K562 (cell line): ENCODE measurements at regions not wholly inside any gene's neighbourhood (a gene's known extent, or its start where the extent isn't known, plus 50 kb on each side); places are given as distances from the start of the nearest gene placed in this dataset.

ENCODE experiments used
- CHD2 ChIP-seq: IDR thresholded peaks from 2 replicates; pipeline ENCODE4 v1.6.1; 2011; ENCODE audit warnings: low read depth, low read length
- CREB1 ChIP-seq, 2 experiments: sonication (generic) in 1 of 2; formaldehyde crosslinking in 1 of 2; IDR thresholded peaks; 2 replicates each; pipeline versions ENCODE4 v1.6.1 to v1.8.0; 2012 to 2022; ENCODE audit warnings: inconsistent platforms in 1 of 2, mild to moderate bottlenecking in 1 of 2, missing genetic modification reagents in 1 of 2, moderate library complexity in 1 of 2
- CREBBP ChIP-seq: IDR thresholded peaks from one replicate; pipeline ENCODE4 v1.6.1; 2012; ENCODE audit warnings: low read depth, mild to moderate bottlenecking, control low read depth, inconsistent platforms, low read length
- ESRRA ChIP-seq: fragments of 450-650 bp; IDR thresholded peaks from 2 replicates; pipeline ENCODE4 v1.6.1; 2014; ENCODE audit warnings: low read depth, mild to moderate bottlenecking, moderate library complexity, borderline replicate concordance
- FOXM1 ChIP-seq, 2 experiments: fragments of 450-650 bp in 1 of 2; sonication (generic) in 1 of 2; formaldehyde crosslinking in 1 of 2; IDR thresholded peaks; 2 replicates each; pipeline versions ENCODE4 v1.6.1 to v1.9.0; 2017 to 2022; ENCODE audit warnings: low read depth in 2 of 2, mild to moderate bottlenecking in 2 of 2, missing genetic modification reagents in 1 of 2, moderate library complexity in 1 of 2
- GATA2 ChIP-seq: sonication (generic); formaldehyde crosslinking; IDR thresholded peaks from 2 replicates; pipeline ENCODE4 v1.4.0; 2020; ENCODE audit warnings: mild to moderate bottlenecking, missing genetic modification reagents
- KAT8 ChIP-seq: fragments of 450-650 bp; IDR thresholded peaks from 2 replicates; pipeline ENCODE4 v1.6.1; 2016; ENCODE audit warnings: low read depth, mild to moderate bottlenecking
- NBN ChIP-seq: fragments of 450-650 bp; IDR thresholded peaks from 2 replicates; pipeline ENCODE4 v1.6.1; 2016; ENCODE audit warnings: low read depth, mild to moderate bottlenecking
- NRF1 ChIP-seq, 2 experiments: fragments of 450-650 bp; IDR thresholded peaks in 1 of 2; conservative IDR thresholded peaks in 1 of 2; 2 replicates each; pipeline ENCODE4 v1.6.1; 2014; ENCODE audit warnings: mild to moderate bottlenecking in 2 of 2
- SRF ChIP-seq, 2 experiments: fragments of 250-450, 450-650 bp in 1 of 2; sonication (Bioruptor Pico) in 1 of 2; sonication (generic) in 1 of 2; formaldehyde crosslinking; IDR thresholded peaks; 2 replicates each; pipeline versions ENCODE4 v1.5.0 to v1.5.1; 2020 to 2022; ENCODE audit warnings: mild to moderate bottlenecking in 1 of 2, missing genetic modification reagents in 1 of 2
- ZNF3 ChIP-seq: fragments of 250-450 bp; sonication (Bioruptor Pico); IDR thresholded peaks from 2 replicates; pipeline ENCODE4 v1.5.0; 2021; ENCODE audit warnings: mild to moderate bottlenecking, moderate library complexity
- TF ChIP-seq, protein P1 (sequence below), 2 experiments: fragments of 450-650 bp in 1 of 2; sonication (generic) in 1 of 2; formaldehyde crosslinking; conservative IDR thresholded peaks; 2 replicates each; pipeline versions ENCODE4 v1.4.0 to v1.8.1; 2020 to 2022; ENCODE audit warnings: mild to moderate bottlenecking in 1 of 2, missing genetic modification reagents in 1 of 2
- TF ChIP-seq, protein P2 (sequence below), 3 experiments: IDR thresholded peaks in 2 of 3; conservative IDR thresholded peaks in 1 of 3; 2 replicates each; pipeline ENCODE4 v1.5.1; 2011 to 2012; ENCODE audit warnings: low read length in 3 of 3, mild to moderate bottlenecking in 3 of 3, control low read depth in 2 of 3, improper control_type of control experiment in 1 of 3, inconsistent platforms in 1 of 3, low read depth in 1 of 3, mixed read lengths in 1 of 3, moderate library complexity in 1 of 3; ENCODE audit not compliant: insufficient read depth in 2 of 3
- TF ChIP-seq, protein P3 (sequence below), 2 experiments: fragments of 450-650 bp; conservative IDR thresholded peaks; 2 replicates each; pipeline ENCODE4 v1.6.1; 2017; ENCODE audit warnings: mild to moderate bottlenecking in 2 of 2, moderate library complexity in 2 of 2

DNA sequence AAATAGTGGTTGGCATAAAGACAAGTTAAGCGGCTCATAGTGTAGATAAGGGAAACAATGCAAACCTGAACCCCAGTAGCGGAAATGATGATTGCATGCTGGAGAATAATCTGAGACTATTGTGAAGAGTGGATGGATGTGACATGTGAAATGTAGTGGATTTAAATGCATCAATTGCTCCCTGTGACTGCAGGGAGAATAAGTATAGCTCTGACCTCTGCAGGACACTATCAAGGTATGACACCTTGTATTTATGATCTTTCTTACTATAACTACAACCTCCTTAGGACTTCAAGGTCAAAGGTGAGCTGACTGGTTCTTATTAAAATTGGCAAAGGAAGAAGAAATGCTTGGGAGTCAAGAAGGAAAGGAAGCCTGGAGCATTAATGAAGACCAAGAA lies 285.6 kb downstream of the GRIN2B start:
- no peak for TF ChIP-seq CHD2
- no peak for TF ChIP-seq GATA2 (CRISPR knock-in tag)
- TF ChIP-seq, protein P1, sequence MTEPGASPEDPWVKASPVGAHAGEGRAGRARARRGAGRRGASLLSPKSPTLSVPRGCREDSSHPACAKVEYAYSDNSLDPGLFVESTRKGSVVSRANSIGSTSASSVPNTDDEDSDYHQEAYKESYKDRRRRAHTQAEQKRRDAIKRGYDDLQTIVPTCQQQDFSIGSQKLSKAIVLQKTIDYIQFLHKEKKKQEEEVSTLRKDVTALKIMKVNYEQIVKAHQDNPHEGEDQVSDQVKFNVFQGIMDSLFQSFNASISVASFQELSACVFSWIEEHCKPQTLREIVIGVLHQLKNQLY (CRISPR knock-in tag; conservative IDR thresholded peaks at IDR 0.05): no peak
- TF ChIP-seq CREB1 (IDR thresholded peaks at IDR 0.05): no peak
- no peak for TF ChIP-seq CREB1 (CRISPR knock-in tag; IDR thresholded peaks at IDR 0.05)
- no peak for TF ChIP-seq SRF (CRISPR knock-in tag; IDR thresholded peaks at IDR 0.05)
- no peak for TF ChIP-seq ZNF3 (CRISPR knock-in tag)
- TF ChIP-seq ESRRA: no peak
- TF ChIP-seq, protein P2, sequence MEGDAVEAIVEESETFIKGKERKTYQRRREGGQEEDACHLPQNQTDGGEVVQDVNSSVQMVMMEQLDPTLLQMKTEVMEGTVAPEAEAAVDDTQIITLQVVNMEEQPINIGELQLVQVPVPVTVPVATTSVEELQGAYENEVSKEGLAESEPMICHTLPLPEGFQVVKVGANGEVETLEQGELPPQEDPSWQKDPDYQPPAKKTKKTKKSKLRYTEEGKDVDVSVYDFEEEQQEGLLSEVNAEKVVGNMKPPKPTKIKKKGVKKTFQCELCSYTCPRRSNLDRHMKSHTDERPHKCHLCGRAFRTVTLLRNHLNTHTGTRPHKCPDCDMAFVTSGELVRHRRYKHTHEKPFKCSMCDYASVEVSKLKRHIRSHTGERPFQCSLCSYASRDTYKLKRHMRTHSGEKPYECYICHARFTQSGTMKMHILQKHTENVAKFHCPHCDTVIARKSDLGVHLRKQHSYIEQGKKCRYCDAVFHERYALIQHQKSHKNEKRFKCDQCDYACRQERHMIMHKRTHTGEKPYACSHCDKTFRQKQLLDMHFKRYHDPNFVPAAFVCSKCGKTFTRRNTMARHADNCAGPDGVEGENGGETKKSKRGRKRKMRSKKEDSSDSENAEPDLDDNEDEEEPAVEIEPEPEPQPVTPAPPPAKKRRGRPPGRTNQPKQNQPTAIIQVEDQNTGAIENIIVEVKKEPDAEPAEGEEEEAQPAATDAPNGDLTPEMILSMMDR (IDR thresholded peaks at IDR 0.05 in 2 of 3, conservative IDR thresholded peaks at IDR 0.05 in 1 of 3; ENCODE audit: insufficient read depth in 2 of 3, low read depth in 1 of 3, low read length in 3 of 3): no peak
- TF ChIP-seq KAT8: no peak
- TF ChIP-seq, protein P3, sequence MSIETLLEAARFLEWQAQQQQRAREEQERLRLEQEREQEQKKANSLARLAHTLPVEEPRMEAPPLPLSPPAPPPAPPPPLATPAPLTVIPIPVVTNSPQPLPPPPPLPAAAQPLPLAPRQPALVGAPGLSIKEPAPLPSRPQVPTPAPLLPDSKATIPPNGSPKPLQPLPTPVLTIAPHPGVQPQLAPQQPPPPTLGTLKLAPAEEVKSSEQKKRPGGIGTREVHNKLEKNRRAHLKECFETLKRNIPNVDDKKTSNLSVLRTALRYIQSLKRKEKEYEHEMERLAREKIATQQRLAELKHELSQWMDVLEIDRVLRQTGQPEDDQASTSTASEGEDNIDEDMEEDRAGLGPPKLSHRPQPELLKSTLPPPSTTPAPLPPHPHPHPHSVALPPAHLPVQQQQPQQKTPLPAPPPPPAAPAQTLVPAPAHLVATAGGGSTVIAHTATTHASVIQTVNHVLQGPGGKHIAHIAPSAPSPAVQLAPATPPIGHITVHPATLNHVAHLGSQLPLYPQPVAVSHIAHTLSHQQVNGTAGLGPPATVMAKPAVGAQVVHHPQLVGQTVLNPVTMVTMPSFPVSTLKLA (conservative IDR thresholded peaks at IDR 0.05): no peak
- no peak for TF ChIP-seq NBN
- TF ChIP-seq FOXM1 (IDR thresholded peaks at IDR 0.05; ENCODE audit: low read depth): no peak
- TF ChIP-seq FOXM1 (CRISPR knock-in tag; IDR thresholded peaks at IDR 0.05; ENCODE audit: low read depth): no peak
- TF ChIP-seq NRF1 (conservative IDR thresholded peaks at IDR 0.05 in 1 of 2, IDR thresholded peaks at IDR 0.05 in 1 of 2): no peak
- no peak for TF ChIP-seq CREBBP
